Anterior cingulate cortex (tissue), 58 donors: ENCODE measurements at regions not wholly inside any gene's neighbourhood (a gene's known extent, or its start where the extent isn't known, plus 50 kb on each side); places are given as distances from the start of the nearest gene placed in this dataset.
"Not testable (repeated sequence)": the region's sequence is repeated elsewhere in the genome, so short reads cannot be mapped to it uniquely, and the experiment has no call there.

Experiments used
- DNase-seq, 58 donors: peaks; one replicate each; lab custom pipeline; 2025; lab: John Stamatoyannopoulos, UW

DNA sequence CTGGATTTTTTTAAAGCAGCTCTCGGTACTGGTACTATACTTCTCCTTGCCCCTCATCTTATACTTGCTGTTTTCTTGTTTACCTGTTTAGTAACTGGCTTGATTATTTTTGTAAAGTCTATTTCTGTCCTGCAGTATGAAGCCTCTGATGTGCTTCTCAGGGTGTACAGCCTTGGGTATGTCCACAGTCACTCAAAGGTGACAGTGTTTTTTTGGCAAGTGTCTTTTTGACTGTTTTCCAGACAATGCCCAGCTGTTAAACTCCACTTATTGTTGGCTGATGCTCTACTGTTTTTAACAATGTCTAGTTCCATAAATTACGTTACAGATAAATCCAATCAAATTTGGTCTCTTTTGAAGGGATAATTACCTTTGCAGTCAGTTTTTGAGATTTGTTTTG lies 475.2 kb downstream of the JRKL start:
- DNase-seq, result no peak

- no peak for DNase-seq
These were observed 479.4 kb downstream of the JRKL start for GRCh38 chr11:96869207-96869606.

DNA sequence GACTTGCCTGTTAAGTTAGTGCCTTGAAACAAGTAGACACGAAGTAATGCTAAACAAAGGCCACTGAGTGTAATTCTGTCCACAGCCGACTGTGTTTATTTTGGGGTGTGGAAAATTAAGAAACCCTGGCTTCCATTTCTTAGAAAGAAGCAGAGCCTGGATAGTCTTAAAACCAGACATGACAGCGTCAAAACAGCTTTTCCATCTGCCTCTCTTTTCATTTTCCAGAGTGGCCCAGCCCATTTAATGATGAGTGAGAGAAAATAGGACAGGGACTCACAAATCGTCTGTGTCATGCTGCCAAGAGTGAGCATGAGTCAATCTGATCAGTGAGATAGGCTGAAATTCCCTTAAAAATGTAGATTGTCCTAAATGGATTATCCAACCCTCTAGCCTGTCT lies 485.9 kb downstream of the JRKL start:
- peak in 2 of 58 donors; percentile 1 to 14 for DNase-seq

GRCh38 chr11:96878299-96879051 lies 488.7 kb downstream of the JRKL start:
- DNase-seq, result no peak

DNA sequence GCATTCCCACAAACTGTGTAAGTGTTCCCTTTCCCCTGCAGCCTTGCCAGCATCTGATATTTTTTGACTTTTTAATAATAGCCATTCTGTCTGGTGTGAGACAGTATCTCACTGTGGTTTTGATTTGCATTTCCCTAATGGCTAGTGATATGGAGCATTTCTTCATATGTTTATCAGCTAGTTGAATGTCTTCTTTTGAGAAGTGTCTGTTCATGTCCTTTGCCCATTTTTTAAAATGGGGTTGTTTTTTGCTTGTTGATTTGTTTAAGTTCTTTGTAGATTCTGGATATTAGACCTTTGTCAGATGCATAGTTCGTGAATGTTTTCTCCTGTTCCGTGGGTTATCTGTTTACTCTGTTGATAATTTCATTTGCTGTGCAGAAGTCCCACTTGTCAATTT lies 492.8 kb downstream of the JRKL start:
- DNase-seq, result not testable (repeated sequence)

- no peak for DNase-seq
These were observed 495.6 kb downstream of the JRKL start for GRCh38 chr11:96885405-96885804.

- DNase-seq, result no peak
These were observed 496.1 kb downstream of the JRKL start for GRCh38 chr11:96885912-96886311.

DNA sequence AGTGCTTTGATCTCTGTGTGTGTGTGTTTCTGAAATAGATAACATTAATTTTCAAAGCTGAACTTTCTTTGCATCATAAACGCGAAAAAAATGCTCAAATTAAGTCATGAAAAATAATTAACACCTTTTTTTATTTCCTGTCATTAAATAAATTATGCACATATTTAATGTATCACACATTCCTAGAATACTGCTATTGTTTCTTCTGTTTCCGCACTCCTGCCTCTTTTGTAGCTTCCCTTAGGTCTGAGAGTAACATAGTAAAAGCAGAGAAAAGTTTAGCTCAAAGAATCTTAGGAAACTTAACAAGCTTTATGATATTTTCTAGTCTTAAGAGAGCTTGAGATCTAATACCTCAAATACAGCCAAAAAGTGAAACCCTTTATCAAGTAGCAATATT lies 504.2 kb downstream of the JRKL start:
- DNase-seq, result no peak

DNA sequence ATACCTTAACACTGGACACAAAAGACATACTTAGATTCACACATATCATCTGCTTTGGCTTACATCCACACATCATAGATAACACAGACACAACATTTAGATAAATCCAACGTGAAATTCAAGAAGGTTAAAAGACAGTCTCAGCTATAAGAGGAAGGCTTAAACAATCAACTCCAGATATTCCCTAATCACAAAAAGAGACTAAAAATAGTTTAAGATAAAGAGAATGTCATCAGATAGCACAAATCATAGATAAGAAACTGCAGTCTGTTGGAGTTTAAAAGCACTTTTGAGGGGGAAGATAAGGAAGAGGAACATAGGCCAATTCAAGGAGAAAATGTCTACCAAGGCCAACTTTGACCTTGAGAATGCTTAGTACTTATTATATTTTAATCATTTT lies 504.8 kb downstream of the JRKL start:
- no peak for DNase-seq

DNA sequence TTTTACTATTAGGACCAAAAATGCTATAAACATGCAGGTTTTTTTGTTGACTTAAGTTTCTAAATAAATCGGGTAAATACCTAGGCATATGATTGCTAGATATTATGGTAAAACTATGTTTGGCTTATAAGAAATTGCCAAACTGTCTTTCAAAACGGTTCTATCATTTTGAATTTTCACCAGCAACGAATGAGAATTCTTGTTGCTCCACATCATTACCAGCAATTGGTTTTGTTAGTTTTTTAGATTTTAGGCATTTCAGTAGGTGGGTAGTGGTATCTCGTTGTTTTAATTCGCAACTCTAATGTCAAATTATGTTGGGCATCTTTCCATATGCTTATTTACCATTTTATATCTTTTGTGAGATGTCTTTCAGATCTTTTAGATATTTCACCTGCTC lies 510.2 kb downstream of the JRKL start:
- DNase-seq, result no peak

GRCh38 chr11:96905143-96905542 lies 515.3 kb downstream of the JRKL start:
- DNase-seq, result peak in 1 of 58 donors; percentile 1

GRCh38 chr11:96905663-96906062 lies 515.9 kb downstream of the JRKL start:
- no peak for DNase-seq

DNA sequence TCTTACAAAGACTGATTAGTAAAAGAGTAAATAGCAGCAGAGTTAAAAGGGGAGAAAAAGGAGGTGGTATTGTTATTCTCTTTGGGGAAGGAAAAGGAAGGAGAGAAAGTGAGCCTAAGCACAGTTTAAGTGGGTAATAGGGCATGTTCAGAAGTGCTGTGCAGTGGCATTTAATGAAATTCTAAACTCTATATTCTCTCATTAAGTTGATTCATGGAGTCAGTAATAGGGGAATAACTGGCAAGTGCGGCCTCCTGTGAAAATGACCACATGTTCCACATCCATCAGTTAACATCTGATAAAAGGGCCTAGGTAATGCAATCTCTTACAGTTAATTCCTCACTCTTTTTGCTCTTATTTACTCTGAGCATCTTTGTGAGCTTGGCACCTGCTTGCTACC lies 516.7 kb downstream of the JRKL start:
- no peak for DNase-seq

DNA sequence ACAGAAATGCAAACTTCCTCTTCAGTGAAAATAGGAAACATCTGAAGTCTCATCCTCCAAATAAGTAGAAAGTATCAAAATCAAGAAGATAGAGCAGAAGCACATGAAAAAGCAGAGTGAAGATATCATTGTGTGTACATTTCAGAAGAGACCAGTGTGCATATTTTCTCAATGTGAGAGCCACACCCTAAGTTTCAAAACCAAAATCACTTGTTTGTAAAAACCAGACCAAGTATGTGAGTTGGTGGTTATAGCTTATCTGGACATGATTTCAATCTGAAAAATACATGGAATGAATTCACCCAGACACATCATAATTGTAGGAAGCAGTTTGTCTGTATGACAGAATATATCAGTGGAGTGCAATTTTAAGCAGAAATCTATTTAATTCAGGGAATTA lies 536.0 kb downstream of the JRKL start:
- DNase-seq, result no peak

DNA sequence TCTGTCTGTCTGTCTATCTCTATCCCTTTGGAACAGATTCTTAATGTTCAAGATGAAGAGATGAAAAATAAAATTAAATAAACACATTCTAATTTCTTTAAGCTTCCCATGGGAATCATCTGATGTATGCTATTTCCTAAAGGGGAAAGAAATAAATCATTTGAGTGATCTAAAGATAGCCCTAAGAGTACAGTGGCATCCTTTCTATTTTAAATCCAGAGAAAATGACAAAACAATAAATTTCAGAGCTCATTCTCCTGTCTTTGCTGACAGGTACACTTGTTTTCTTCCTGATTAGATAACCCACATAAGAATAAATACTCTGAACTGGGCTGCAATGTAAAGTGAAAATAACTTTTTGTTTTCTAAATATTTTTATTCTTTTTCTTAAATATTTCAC lies 550.4 kb downstream of the JRKL start:
- DNase-seq, result no peak

- DNase-seq, result no peak
These were observed 553.0 kb downstream of the JRKL start for GRCh38 chr11:96942855-96943254.

GRCh38 chr11:96943970-96944369 lies 554.2 kb downstream of the JRKL start:
- no peak for DNase-seq

DNA sequence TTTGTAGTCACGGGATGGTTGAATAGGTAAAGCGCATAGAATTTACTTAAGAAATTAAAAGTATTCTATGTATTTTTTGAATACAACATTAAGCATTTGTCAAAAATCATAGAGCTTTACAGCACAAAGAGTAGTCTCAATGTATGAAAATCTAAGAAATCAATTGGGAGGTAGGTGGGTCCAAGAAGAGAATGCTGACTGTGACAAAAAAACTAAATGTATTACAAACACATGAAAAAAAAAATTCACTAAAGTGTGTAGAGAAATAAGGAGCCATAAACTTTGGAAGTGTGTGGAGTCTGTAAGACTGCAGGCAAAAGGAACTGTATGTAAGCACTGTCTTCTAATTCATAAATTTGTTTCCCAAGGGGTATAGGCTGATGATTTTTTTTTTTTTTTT lies 558.3 kb downstream of the JRKL start:
- DNase-seq, result no peak

DNA sequence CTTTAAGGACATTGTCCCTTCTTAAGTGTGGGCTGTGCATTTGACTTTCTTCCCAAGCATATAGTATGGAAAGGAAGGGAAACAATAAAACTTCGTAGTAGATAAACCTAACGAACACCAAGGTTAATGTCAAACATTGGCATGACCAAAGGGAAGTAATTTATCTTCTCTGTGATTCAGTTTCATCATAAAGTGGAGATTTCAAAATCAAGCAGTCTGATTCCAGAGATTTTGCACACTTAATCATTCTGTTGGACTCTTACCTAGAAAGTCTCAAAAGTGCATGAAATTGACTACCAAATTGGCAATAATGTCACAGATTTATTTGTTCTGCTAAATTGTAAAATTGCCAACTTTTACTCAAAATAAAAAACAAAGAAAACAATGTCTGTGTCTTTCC lies 559.7 kb downstream of the JRKL start:
- no peak for DNase-seq

- DNase-seq, result no peak
These were observed 564.9 kb downstream of the JRKL start for GRCh38 chr11:96954587-96955242.

DNA sequence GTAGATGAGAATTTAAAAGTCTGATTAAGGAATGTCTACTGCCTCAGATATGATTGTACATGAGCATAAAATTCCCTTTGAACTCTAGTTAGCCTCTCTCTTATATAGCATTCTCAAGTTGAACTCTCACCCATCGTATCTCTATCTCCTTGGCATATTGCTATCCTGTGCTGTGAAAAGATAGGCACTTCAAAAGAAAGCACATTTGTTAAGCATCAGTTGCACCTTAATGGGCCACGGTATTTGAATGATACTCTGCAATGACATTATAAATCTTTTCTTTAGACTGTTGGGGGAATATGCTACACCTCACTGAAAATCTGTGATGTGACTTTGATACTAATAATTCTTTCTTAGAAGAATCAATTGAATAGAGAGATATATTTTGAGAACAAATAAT lies 570.7 kb downstream of the JRKL start:
- no peak for DNase-seq

GRCh38 chr11:96960926-96961325 lies 571.1 kb downstream of the JRKL start:
- DNase-seq, result no peak
